ENCODE measurements at regions not wholly inside any gene's neighbourhood (a gene's known extent, or its start where the extent isn't known, plus 50 kb on each side); places are given as distances from the start of the nearest gene placed in this dataset.

GRCh38 chr18:67074309-67074708 lies 442.2 kb downstream of the DSEL start:
- Histone ChIP-seq H3K9me3 (replicated peaks; ENCODE audit: insufficient read depth, low read length) (no peaks in the 10 kb centered on the region), H3K36me3 (replicated peaks; ENCODE audit: insufficient read depth, low read length) (no peaks in the 10 kb centered on the region)
- no peak for DNase-seq

GRCh38 chr18:67072791-67073190 lies 443.7 kb downstream of the DSEL start:
- Histone ChIP-seq H3K4me2 (ENCODE audit: low read depth, low read length) (no peak overlapping the region), H3K9me3 (replicated peaks; ENCODE audit: insufficient read depth, low read length) (no peaks in the 10 kb centered on the region), H3K9ac (ENCODE audit: low read length) (no peak overlapping the region), H2AFZ (ENCODE audit: low read length) (no peak overlapping the region), H3K4me3 (ENCODE audit: low read length) (no peak overlapping the region), H3K27me3 (replicated peaks; ENCODE audit: insufficient read depth, low read length) (no peaks in the 10 kb centered on the region), H3F3A (ENCODE audit: insufficient read depth, low read length) (no peaks in the 10 kb centered on the region; the same call in 1 of the 2 replicates), H4K20me1 (ENCODE audit: insufficient read depth, low read length) (no peaks in the 10 kb centered on the region), H3K4me1 (ENCODE audit: low read length) (no peaks in the 10 kb centered on the region), H3K79me2 (ENCODE audit: low read length) (no peaks in the 10 kb centered on the region), H3K9me2 (replicated peaks; ENCODE audit: insufficient read depth, low read length) (no peaks in the 10 kb centered on the region), H3K36me3 (replicated peaks; ENCODE audit: insufficient read depth, low read length) (no peaks in the 10 kb centered on the region), H3K27ac (ENCODE audit: low read length) (no peak overlapping the region)
- DNase-seq, result no peak
- TF ChIP-seq EZH2 (optimal IDR thresholded peaks at IDR 0.05; ENCODE audit: low read depth, low read length) (no peak), CTCF (IDR thresholded peaks at IDR 0.05; ENCODE audit: low read length) (no peak), EZH2phosphoT487 (IDR thresholded peaks at IDR 0.05; ENCODE audit: low read length) (no peak)

More at GRCh38 chr18:67074309-67074708, 442.2 kb downstream of the DSEL start:
- H3K4me1 ChIP-seq (ENCODE audit: low read length), result no peaks in the 10 kb centered on the region
- H2AFZ ChIP-seq (ENCODE audit: low read length), result no peak overlapping the region
- no peaks in the 10 kb centered on the region for H4K20me1 ChIP-seq (ENCODE audit: insufficient read depth, low read length)
- no peak overlapping the region for H3K4me3 ChIP-seq (ENCODE audit: low read length)
- H3K4me2 ChIP-seq (ENCODE audit: low read depth, low read length), result no peak overlapping the region
- no peak overlapping the region for H3K9ac ChIP-seq (ENCODE audit: low read length)
- H3K79me2 ChIP-seq (ENCODE audit: low read length), result no peaks in the 10 kb centered on the region
- no peaks in the 10 kb centered on the region for H3K27me3 ChIP-seq (replicated peaks; ENCODE audit: insufficient read depth, low read length)
- H3K27ac ChIP-seq (ENCODE audit: low read length), result no peak overlapping the region
- no peaks in the 10 kb centered on the region; the same call in 1 of the 2 replicates for H3F3A ChIP-seq (ENCODE audit: insufficient read depth, low read length)
- no peaks in the 10 kb centered on the region for H3K9me2 ChIP-seq (replicated peaks; ENCODE audit: insufficient read depth, low read length)
- TF ChIP-seq EZH2phosphoT487 (IDR thresholded peaks at IDR 0.05; ENCODE audit: low read length) (no peak), CTCF (IDR thresholded peaks at IDR 0.05; ENCODE audit: low read length) (no peak), EZH2 (optimal IDR thresholded peaks at IDR 0.05; ENCODE audit: low read depth, low read length) (no peak)

DNA sequence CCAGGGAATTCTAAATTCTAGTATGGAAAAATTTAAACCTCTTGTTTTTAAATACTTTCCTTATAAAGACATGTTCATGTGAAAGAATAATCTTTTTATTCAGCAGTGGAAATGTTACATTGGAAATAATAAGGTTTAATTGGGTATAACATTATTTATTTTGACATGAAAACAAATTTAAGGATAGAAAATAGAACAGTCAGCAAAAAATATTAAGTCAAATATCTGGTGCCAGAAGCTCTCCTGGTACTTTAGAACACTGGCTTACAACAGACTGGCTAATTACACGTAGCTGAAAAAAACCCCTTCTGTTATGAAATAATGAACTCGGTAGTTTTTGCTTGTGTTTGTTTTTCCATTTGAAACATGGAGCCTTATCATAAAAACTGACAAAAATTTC lies 447.9 kb downstream of the DSEL start:
- Histone ChIP-seq H3K36me3 (replicated peaks; ENCODE audit: insufficient read depth, low read length) (no peaks in the 10 kb centered on the region), H3K27ac (ENCODE audit: low read length) (no peak overlapping the region), H3K4me3 (ENCODE audit: low read length) (no peak overlapping the region), H3K4me1 (ENCODE audit: low read length) (no peaks in the 10 kb centered on the region), H3K27me3 (replicated peaks; ENCODE audit: insufficient read depth, low read length) (no peaks in the 10 kb centered on the region), H3K79me2 (ENCODE audit: low read length) (no peaks in the 10 kb centered on the region), H4K20me1 (ENCODE audit: insufficient read depth, low read length) (no peaks in the 10 kb centered on the region), H3K4me2 (ENCODE audit: low read depth, low read length) (no peak overlapping the region), H3K9me2 (replicated peaks; ENCODE audit: insufficient read depth, low read length) (no peaks in the 10 kb centered on the region), H3K9ac (ENCODE audit: low read length) (no peak overlapping the region), H3K9me3 (replicated peaks; ENCODE audit: insufficient read depth, low read length) (no peaks in the 10 kb centered on the region), H2AFZ (ENCODE audit: low read length) (no peak overlapping the region), H3F3A (ENCODE audit: insufficient read depth, low read length) (no peaks in the 10 kb centered on the region; the same call in 1 of the 2 replicates)
- DNase-seq, result no peak
- TF ChIP-seq CTCF (IDR thresholded peaks at IDR 0.05; ENCODE audit: low read length), result no peak
